Lower leg skin (tissue), 3 donors: ENCODE measurements at regions not wholly inside any gene's neighbourhood (a gene's known extent, or its start where the extent isn't known, plus 50 kb on each side); places are given as distances from the start of the nearest gene placed in this dataset.

ENCODE experiments used
- CTCF ChIP-seq, 3 donors: fragments of 450-650 bp; IDR thresholded peaks; one replicate each; pipeline ENCODE4 v1.5.1; 2016; ENCODE audit warnings: antibody characterized with exemption in 3 of 3, mild to moderate bottlenecking in 3 of 3, moderate library complexity in 2 of 3
- POLR2A ChIP-seq, 2 donors: fragments of 450-650 bp; IDR thresholded peaks; one replicate each; pipeline ENCODE4 v1.6.1; 2016 to 2017; ENCODE audit warnings: antibody characterized with exemption in 2 of 2, mild to moderate bottlenecking in 1 of 2, moderate library complexity in 1 of 2

GRCh38 chr21:19853061-19853460 lies 1145.1 kb upstream of the NCAM2 start:
- no peak for TF ChIP-seq CTCF (IDR thresholded peaks at IDR 0.05)
- no peak for TF ChIP-seq POLR2A (IDR thresholded peaks at IDR 0.05)
